A549 (cell line): ENCODE measurements at regions not wholly inside any gene's neighbourhood (a gene's known extent, or its start where the extent isn't known, plus 50 kb on each side); places are given as distances from the start of the nearest gene placed in this dataset.

Experiments
- ATAC-seq, 2 experiments: fragments of 200-7000 bp in 1 of 2; fragments of >200 bp in 1 of 2; cut with Nextera tagmentation in 1 of 2; cut with Tn5 transposase in 1 of 2; 3 replicates each; pipeline versions ENCODE4 v1.8.0 to v1.9.1; 2018 to 2020; ENCODE audit warnings: mild to moderate bottlenecking in 1 of 2, moderate library complexity in 1 of 2
- CTCF ChIA-PET: fragments of 300-600 bp; sonication (Branson Sonifier 250); formaldehyde crosslinking; extraction: SDS; loops from one replicate; lab custom pipeline; 2021; ENCODE audit warnings: antibody characterized with exemption, inconsistent platforms; lab: Yijun Ruan, JAX
- POLR2A ChIA-PET: fragments of 350-600 bp; formaldehyde crosslinking; extraction: SDS; loops from one replicate; lab custom pipeline; 2021; ENCODE audit warnings: antibody characterized with exemption, inconsistent platforms; lab: Yijun Ruan, JAX
- DNase-seq, 2 experiments: peaks; one replicate each; pipeline versions ENCODE4 v3.0.0 to v3.0.0-alpha.2; 2011 to 2016; ENCODE audit warnings: low read depth in 1 of 2, low spot score in 1 of 2
- FAIRE-seq: peaks from 2 replicates; lab custom pipeline; 2011; peaks lifted over from hg19 to GRCh38; lab: Jason Lieb, UNC
- H3K27ac ChIP-seq, 2 experiments: fragments of >200 bp; sonication (Bioruptor Twin); formaldehyde crosslinking; 3 replicates each; pipeline ENCODE4 v1.5.1; 2016 to 2017
- H3K4me1 ChIP-seq: fragments of >200 bp; sonication (Bioruptor Twin); formaldehyde crosslinking; 3 replicates; pipeline ENCODE4 v1.6.1; 2016
- H3K4me2 ChIP-seq: fragments of >200 bp; sonication (Bioruptor Twin); formaldehyde crosslinking; 3 replicates; pipeline ENCODE4 v1.6.1; 2016
- H3K4me3 ChIP-seq: fragments of >200 bp; sonication (Bioruptor Twin); formaldehyde crosslinking; 3 replicates; pipeline ENCODE4 v1.5.1; 2016
- H3K9me3 ChIP-seq: fragments of >200 bp; sonication (Bioruptor Twin); formaldehyde crosslinking; 3 replicates; pipeline ENCODE4 v1.6.1; 2016
- CBX2 ChIP-seq: fragments of 200-600 bp; sonication (generic); IDR thresholded peaks from 2 replicates; pipeline ENCODE4 v1.6.1; 2016; ENCODE audit warnings: low read depth, mild to moderate bottlenecking, borderline replicate concordance
- ESRRA ChIP-seq: fragments of 150-350 bp; IDR thresholded peaks from 2 replicates; pipeline ENCODE4 v1.6.1; 2014; ENCODE audit warnings: mild to moderate bottlenecking, low read length, borderline replicate concordance
- FOSB ChIP-seq: fragments of 250-450 bp; sonication (Bioruptor Pico); IDR thresholded peaks from 2 replicates; pipeline ENCODE4 v1.5.0; 2020; ENCODE audit warnings: mild to moderate bottlenecking, moderate library complexity
- FOSL2 ChIP-seq, 2 experiments: fragments of 450-650 bp in 1 of 2; fragments of >200 bp in 1 of 2; sonication (Bioruptor Twin) in 1 of 2; formaldehyde crosslinking; IDR thresholded peaks; 2 replicates each; pipeline versions ENCODE4 v1.5.0 to v1.6.1; 2016 to 2020; ENCODE audit warnings: mild to moderate bottlenecking in 1 of 2, moderate library complexity in 1 of 2
- FOXS1 ChIP-seq: fragments of 250-450 bp; sonication (Bioruptor Pico); IDR thresholded peaks from 2 replicates; pipeline ENCODE4 v1.5.0; 2020; ENCODE audit warnings: mild to moderate bottlenecking, moderate library complexity
- HDAC2 ChIP-seq: fragments of 200-600 bp; sonication (generic); IDR thresholded peaks from 2 replicates; pipeline ENCODE4 v1.6.1; 2016
- HOXA7 ChIP-seq: fragments of 250-450 bp; sonication (Bioruptor Pico); IDR thresholded peaks from 2 replicates; pipeline ENCODE4 v1.5.0; 2020; ENCODE audit warnings: mild to moderate bottlenecking, moderate library complexity
- HOXB13 ChIP-seq: fragments of 250-450 bp; sonication (Bioruptor Pico); IDR thresholded peaks from 2 replicates; pipeline ENCODE4 v1.5.0; 2020; ENCODE audit warnings: low read depth, mild to moderate bottlenecking, moderate library complexity
- MAZ ChIP-seq: fragments of 150-350 bp; IDR thresholded peaks from 2 replicates; pipeline ENCODE4 v1.6.1; 2014; ENCODE audit warnings: antibody characterized with exemption, low read depth, low read length, borderline replicate concordance
- NPAS2 ChIP-seq: fragments of 250-450 bp; sonication (Bioruptor Pico); IDR thresholded peaks from 2 replicates; pipeline ENCODE4 v1.8.0; 2022; ENCODE audit warnings: mild to moderate bottlenecking, moderate library complexity, borderline replicate concordance
- RNF2 ChIP-seq: fragments of 200-600 bp; sonication (generic); IDR thresholded peaks from 2 replicates; pipeline ENCODE4 v1.6.1; 2016; ENCODE audit warnings: low read depth, mild to moderate bottlenecking, antibody characterized with exemption, moderate library complexity, borderline replicate concordance
- SREBF2 ChIP-seq: fragments of 450-650 bp; IDR thresholded peaks from 2 replicates; pipeline ENCODE4 v1.6.1; 2014; ENCODE audit warnings: mild to moderate bottlenecking, moderate library complexity
- ZC3H11A ChIP-seq: fragments of 450-650 bp; IDR thresholded peaks from 2 replicates; pipeline ENCODE4 v1.6.1; 2014; ENCODE audit warnings: antibody characterized with exemption, mild to moderate bottlenecking
- ZFP36 ChIP-seq: fragments of 450-650 bp; IDR thresholded peaks from 2 replicates; pipeline ENCODE4 v1.6.1; 2014; ENCODE audit warnings: borderline replicate concordance; ENCODE audit not compliant: partially characterized antibody
- WGBS: methylation state at CpG from one replicate; pipeline ENCODE4 v1.1.6; 2017; ENCODE audit errors: missing lambda C conversion rate; 5-methylcytosine and 5-hydroxymethylcytosine counted together
- TF ChIP-seq, protein P1 (sequence below): fragments of 250-450 bp; sonication (Bioruptor Pico); IDR thresholded peaks from 2 replicates; pipeline ENCODE4 v1.5.0; 2020; ENCODE audit warnings: low read depth, mild to moderate bottlenecking, moderate library complexity
- TF ChIP-seq, protein P2 (sequence below): fragments of 250-450 bp; sonication (Bioruptor Pico); IDR thresholded peaks from 2 replicates; pipeline ENCODE4 v1.5.0; 2021; ENCODE audit warnings: mild to moderate bottlenecking, moderate library complexity, borderline replicate concordance
- TF ChIP-seq, protein P3 (sequence below): IDR thresholded peaks from 2 replicates; pipeline ENCODE4 v1.6.1; 2012
- TF ChIP-seq, protein P4 (sequence below): IDR thresholded peaks from 2 replicates; pipeline ENCODE4 v1.6.1; 2012; ENCODE audit warnings: low read depth, borderline replicate concordance
- TF ChIP-seq, protein P5 (sequence below): fragments of 200-600 bp; sonication (generic); IDR thresholded peaks from 2 replicates; pipeline ENCODE4 v1.6.1; 2016; ENCODE audit warnings: antibody characterized with exemption, mild to moderate bottlenecking, moderate library complexity

DNA sequence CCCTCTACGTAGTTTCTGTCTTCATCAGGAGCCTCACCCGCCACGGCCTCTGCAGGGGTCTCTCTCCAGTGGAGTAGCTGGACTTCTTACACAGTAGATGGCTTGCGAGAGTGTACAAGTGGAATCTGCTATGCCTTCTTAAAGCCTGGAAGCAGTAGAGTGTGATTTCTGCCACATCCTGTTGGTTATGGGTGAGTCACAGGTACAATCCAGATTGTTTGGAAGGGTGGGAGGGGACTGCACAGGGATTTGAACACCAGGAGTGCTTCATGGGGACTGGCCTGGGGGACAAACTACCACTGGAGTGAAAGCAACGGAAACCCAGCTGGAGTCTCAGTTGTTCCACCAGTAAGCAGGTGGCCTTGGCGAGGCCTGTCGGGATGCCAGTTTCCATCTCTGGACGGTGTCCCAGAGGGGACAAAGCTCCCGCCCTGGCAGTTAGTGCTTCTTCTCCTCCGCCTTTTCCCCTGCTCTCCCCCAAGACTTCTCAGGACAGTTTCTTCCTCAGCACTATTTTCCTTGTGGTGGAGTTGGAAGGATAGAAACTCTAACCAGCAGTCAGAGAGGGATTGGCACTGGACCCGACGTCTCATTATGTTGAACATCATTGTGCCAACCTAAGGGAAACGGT is 85.0 kb upstream of the RCN1 start:
- ChIA-PET POLR2A (no interaction called here), CTCF (interaction anchor here (0.7 to 2.8 kb wide), 6 partner anchors 18 to 769 kb away, joined by 3 to 9 read pairs (median 3); no protein-coding TSS in a partner anchor)
- H3K4me1 ChIP-seq: no peaks in the 10 kb centered on the region
- no peak for FAIRE-seq
- H3K27ac ChIP-seq: no peak overlapping the region
- no peak overlapping the region for H3K4me3 ChIP-seq
- ATAC-seq: no peak
- H3K9me3 ChIP-seq: no peaks in the 10 kb centered on the region
- H3K4me2 ChIP-seq: no peak overlapping the region
- DNase-seq: no peak
- TF ChIP-seq FOSB (CRISPR knock-in tag) (no peak), ZC3H11A (no peak), HOXB13 (CRISPR knock-in tag) (no peak), HDAC2 (no peak), FOSL2 (IDR thresholded peaks at IDR 0.05) (no peak), FOSL2 (CRISPR knock-in tag; IDR thresholded peaks at IDR 0.05) (no peak), SREBF2 (no peak), CBX2 (no peak), HOXA7 (CRISPR knock-in tag) (no peak), RNF2 (no peak), ESRRA (no peak), MAZ (no peak)
- TF ChIP-seq, protein P1, sequence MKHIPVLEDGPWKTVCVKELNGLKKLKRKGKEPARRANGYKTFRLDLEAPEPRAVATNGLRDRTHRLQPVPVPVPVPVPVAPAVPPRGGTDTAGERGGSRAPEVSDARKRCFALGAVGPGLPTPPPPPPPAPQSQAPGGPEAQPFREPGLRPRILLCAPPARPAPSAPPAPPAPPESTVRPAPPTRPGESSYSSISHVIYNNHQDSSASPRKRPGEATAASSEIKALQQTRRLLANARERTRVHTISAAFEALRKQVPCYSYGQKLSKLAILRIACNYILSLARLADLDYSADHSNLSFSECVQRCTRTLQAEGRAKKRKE (CRISPR knock-in tag): no peak
- TF ChIP-seq, protein P2, sequence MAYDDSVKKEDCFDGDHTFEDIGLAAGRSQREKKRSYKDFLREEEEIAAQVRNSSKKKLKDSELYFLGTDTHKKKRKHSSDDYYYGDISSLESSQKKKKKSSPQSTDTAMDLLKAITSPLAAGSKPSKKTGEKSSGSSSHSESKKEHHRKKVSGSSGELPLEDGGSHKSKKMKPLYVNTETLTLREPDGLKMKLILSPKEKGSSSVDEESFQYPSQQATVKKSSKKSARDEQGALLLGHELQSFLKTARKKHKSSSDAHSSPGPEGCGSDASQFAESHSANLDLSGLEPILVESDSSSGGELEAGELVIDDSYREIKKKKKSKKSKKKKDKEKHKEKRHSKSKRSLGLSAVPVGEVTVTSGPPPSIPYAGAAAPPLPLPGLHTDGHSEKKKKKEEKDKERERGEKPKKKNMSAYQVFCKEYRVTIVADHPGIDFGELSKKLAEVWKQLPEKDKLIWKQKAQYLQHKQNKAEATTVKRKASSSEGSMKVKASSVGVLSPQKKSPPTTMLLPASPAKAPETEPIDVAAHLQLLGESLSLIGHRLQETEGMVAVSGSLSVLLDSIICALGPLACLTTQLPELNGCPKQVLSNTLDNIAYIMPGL: no peak
- TF ChIP-seq, protein P3, sequence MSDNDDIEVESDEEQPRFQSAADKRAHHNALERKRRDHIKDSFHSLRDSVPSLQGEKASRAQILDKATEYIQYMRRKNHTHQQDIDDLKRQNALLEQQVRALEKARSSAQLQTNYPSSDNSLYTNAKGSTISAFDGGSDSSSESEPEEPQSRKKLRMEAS: no peak
- 77% methylated on average over 13 of the region's 13 CpGs for WGBS

DNA sequence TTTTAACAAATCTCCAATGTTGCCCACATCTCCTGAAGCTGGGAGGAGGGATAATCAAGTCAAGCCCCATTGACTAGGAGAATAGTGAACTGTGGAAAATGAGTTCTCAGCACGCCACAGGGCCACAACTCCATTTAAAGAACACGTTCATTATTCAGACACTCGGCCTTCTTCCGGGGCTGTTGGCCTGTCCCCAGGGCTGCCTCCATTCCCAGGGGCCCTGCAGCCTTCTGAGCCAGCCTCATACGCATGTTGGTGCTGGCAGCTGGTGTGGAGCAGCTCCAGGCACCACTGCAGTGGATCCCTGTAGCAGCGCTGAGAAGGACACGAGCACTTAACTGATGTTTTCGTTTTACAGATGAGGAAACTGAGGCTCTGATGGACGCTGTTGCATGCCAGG is 87.5 kb upstream of the RCN1 start:
- DNase-seq (no peak), FAIRE-seq (no peak), ATAC-seq (no peak)
- H3K4me1 ChIP-seq: no peaks in the 10 kb centered on the region
- ChIA-PET CTCF (interaction anchor here (0.6 to 2.8 kb wide), 4 partner anchors 10 to 858 kb away, joined by 3 to 9 read pairs (median 3); no protein-coding TSS in a partner anchor), POLR2A (no interaction called here)
- no peak overlapping the region for H3K27ac ChIP-seq
- no peak overlapping the region for H3K4me2 ChIP-seq
- WGBS: 33% methylated on average over 9 of the region's 9 CpGs
- no peaks in the 10 kb centered on the region for H3K9me3 ChIP-seq
- TF ChIP-seq NPAS2 (CRISPR knock-in tag) (no peak), FOXS1 (CRISPR knock-in tag) (no peak), ZFP36 (no peak)
- TF ChIP-seq, protein P4, sequence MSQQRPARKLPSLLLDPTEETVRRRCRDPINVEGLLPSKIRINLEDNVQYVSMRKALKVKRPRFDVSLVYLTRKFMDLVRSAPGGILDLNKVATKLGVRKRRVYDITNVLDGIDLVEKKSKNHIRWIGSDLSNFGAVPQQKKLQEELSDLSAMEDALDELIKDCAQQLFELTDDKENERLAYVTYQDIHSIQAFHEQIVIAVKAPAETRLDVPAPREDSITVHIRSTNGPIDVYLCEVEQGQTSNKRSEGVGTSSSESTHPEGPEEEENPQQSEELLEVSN: no peak
- TF ChIP-seq, protein P1 (CRISPR knock-in tag): no peak
- TF ChIP-seq, protein P5, sequence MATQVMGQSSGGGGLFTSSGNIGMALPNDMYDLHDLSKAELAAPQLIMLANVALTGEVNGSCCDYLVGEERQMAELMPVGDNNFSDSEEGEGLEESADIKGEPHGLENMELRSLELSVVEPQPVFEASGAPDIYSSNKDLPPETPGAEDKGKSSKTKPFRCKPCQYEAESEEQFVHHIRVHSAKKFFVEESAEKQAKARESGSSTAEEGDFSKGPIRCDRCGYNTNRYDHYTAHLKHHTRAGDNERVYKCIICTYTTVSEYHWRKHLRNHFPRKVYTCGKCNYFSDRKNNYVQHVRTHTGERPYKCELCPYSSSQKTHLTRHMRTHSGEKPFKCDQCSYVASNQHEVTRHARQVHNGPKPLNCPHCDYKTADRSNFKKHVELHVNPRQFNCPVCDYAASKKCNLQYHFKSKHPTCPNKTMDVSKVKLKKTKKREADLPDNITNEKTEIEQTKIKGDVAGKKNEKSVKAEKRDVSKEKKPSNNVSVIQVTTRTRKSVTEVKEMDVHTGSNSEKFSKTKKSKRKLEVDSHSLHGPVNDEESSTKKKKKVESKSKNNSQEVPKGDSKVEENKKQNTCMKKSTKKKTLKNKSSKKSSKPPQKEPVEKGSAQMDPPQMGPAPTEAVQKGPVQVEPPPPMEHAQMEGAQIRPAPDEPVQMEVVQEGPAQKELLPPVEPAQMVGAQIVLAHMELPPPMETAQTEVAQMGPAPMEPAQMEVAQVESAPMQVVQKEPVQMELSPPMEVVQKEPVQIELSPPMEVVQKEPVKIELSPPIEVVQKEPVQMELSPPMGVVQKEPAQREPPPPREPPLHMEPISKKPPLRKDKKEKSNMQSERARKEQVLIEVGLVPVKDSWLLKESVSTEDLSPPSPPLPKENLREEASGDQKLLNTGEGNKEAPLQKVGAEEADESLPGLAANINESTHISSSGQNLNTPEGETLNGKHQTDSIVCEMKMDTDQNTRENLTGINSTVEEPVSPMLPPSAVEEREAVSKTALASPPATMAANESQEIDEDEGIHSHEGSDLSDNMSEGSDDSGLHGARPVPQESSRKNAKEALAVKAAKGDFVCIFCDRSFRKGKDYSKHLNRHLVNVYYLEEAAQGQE: no peak
- H3K4me3 ChIP-seq: no peak overlapping the region
